ENCODE measurements at regions not wholly inside any gene's neighbourhood (a gene's known extent, or its start where the extent isn't known, plus 50 kb on each side); places are given as distances from the start of the nearest gene placed in this dataset. TPM values are rescaled to one million over a fixed set of nuclear protein-coding genes. Genes with fewer than 3 reads are reported as not detected.

- no peak for TF ChIP-seq GTF2B (IDR thresholded peaks at IDR 0.05; ENCODE audit: extremely low read depth, insufficient read length)
- no peak for TF ChIP-seq MAFF (IDR thresholded peaks at IDR 0.05; ENCODE audit: low read length)
- no peak for TF ChIP-seq MCM2 (IDR thresholded peaks at IDR 0.05; ENCODE audit: low read depth)
- TF ChIP-seq RHOXF2B (CRISPR knock-in tag; conservative IDR thresholded peaks at IDR 0.05), result no peak
- TF ChIP-seq CHD2 (IDR thresholded peaks at IDR 0.05; ENCODE audit: low read depth, low read length), result no peak
- TF ChIP-seq GTF2E2 (tag; IDR thresholded peaks at IDR 0.05), result no peak
- no peak for TF ChIP-seq CREB5 (CRISPR knock-in tag; IDR thresholded peaks at IDR 0.05)
- no peak for TF ChIP-seq TFE3 (CRISPR knock-in tag; IDR thresholded peaks at IDR 0.05)
- TF ChIP-seq ZNF282 (CRISPR knock-in tag; IDR thresholded peaks at IDR 0.05), result no peak
- TF ChIP-seq RBM17 (IDR thresholded peaks at IDR 0.05; ENCODE audit: borderline replicate concordance, low read depth, low read length), result no peak
These were observed 56.2 kb upstream of the VEPH1 start (continued) for GRCh38 chr3:157559401-157559800.

Small RNA genes in the stretch of these regions (small RNA-seq; reads per million reads assigned to genes)
- not detected for gene RN7SKP46
